GM23248 (cell line): ENCODE measurements at regions not wholly inside any gene's neighbourhood (a gene's known extent, or its start where the extent isn't known, plus 50 kb on each side); places are given as distances from the start of the nearest gene placed in this dataset.

Experiments used
- EZH2 ChIP-seq: fragments of 200-600 bp; sonication (generic); IDR thresholded peaks from 2 replicates; pipeline ENCODE4 v1.6.1; 2018; ENCODE audit warnings: antibody characterized with exemption, mild to moderate bottlenecking; ENCODE audit not compliant: insufficient read depth, poor library complexity, severe bottlenecking
- EZH2phosphoT487 ChIP-seq: fragments of 200-600 bp; sonication (generic); IDR thresholded peaks from 2 replicates; pipeline ENCODE4 v1.6.1; 2018; ENCODE audit warnings: antibody characterized with exemption, moderate library complexity, mild to moderate bottlenecking, low read depth; ENCODE audit not compliant: insufficient read depth

- TF ChIP-seq EZH2 = no peak
- no peak for TF ChIP-seq EZH2phosphoT487
Observed at GRCh38 chr1:204760350-204760749, 74.8 kb upstream of the LRRN2 start.
